GM12865 (cell line): ENCODE measurements at regions not wholly inside any gene's neighbourhood (a gene's known extent, or its start where the extent isn't known, plus 50 kb on each side); places are given as distances from the start of the nearest gene placed in this dataset.
A peak's percentile ranks its signal among the peaks of the same experiment; 100 is the strongest.

Experiments used
- DNase-seq: peaks from one replicate; pipeline ENCODE4 v3.0.0; 2010; ENCODE audit warnings: low read depth
- H3K4me3 ChIP-seq: 2 replicates; pipeline ENCODE4 v1.5.1; 2011; ENCODE audit warnings: mild to moderate bottlenecking, low read depth, low read length, control low read depth
- CTCF ChIP-seq: IDR thresholded peaks from 2 replicates; pipeline ENCODE4 v1.5.1; 2011; ENCODE audit warnings: low read length, control low read depth, low read depth, inconsistent platforms; ENCODE audit not compliant: insufficient read depth; ENCODE audit errors: missing control alignments

GRCh38 chr15:31256378-31257265, 70.0 kb upstream of the KLF13 start:
- no peak overlapping the region for H3K4me3 ChIP-seq

GRCh38 chr15:31257286-31257685, 69.3 kb upstream of the KLF13 start:
- peak; percentile 66 for DNase-seq
- no peak overlapping the region for H3K4me3 ChIP-seq
- TF ChIP-seq CTCF: no peak

More at GRCh38 chr15:31256378-31257265, 70.0 kb upstream of the KLF13 start:
- no peak for TF ChIP-seq CTCF
- peak; percentile 64 for DNase-seq

- TF ChIP-seq CTCF: no peak
- DNase-seq: no peak
- no peak overlapping the region for H3K4me3 ChIP-seq
These were observed 68.4 kb upstream of the KLF13 start for GRCh38 chr15:31258260-31258659.

GRCh38 chr15:31259562-31260252, 66.9 kb upstream of the KLF13 start:
- no peak for TF ChIP-seq CTCF

GRCh38 chr15:31260646-31261265, 65.9 kb upstream of the KLF13 start:
- DNase-seq: no peak
- H3K4me3 ChIP-seq: no peak overlapping the region
- TF ChIP-seq CTCF: no peak

More at GRCh38 chr15:31259562-31260252, 66.9 kb upstream of the KLF13 start:
- DNase-seq: no peak
- no peak overlapping the region for H3K4me3 ChIP-seq

GRCh38 chr15:31261266-31262142, 65.1 kb upstream of the KLF13 start:
- TF ChIP-seq CTCF: no peak
- H3K4me3 ChIP-seq: no peak overlapping the region
- no peak for DNase-seq
